ENCODE measurements at regions not wholly inside any gene's neighbourhood (a gene's known extent, or its start where the extent isn't known, plus 50 kb on each side); places are given as distances from the start of the nearest gene placed in this dataset.
A peak's percentile ranks its signal among the peaks of the same experiment; 100 is the strongest.

DNA sequence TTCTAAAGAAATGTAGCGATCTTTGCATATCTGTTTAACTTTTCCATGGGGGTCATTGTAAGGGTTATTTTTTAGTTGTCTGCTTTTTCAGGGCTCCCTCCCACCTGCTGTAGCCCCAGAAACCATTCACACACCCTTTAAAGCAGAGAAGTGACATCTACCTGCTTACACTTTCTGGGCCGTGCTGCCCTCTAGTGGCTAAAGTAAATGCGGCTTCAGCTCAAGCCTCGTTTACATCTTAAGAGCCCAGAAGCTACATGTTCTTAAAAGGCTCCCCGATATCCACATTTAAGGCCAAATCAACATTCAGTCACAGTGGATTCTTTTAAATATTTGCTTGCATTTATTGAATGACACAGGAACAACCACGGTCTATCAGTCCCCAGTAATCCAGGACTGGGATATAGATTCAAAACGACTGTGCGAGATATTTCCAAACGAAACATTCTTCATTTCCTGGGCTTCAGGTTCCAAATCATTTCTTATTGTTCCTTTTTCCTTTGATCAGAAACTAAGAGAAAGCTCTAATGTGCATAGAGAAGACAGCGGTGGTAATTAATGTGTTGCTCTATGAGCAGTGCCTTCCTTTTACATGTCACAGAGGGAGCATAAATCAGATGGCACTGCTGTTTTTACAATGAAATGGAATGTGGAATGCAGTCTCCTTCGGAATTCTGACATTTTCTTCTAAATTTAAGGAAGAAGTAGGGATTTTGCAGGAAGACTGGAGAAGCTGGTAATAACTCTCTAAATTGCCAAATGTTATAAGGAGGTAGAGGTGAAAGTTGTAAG lies 119.9 kb downstream of the RASGEF1B start:
- peaks cover 8% of the 10 kb centered on the region for H3K27me3 Mint-ChIP-seq
- no peak overlapping the region for H3K27ac Mint-ChIP-seq
- POLR2A ChIA-PET: no interaction called here
- H3K4me3 Mint-ChIP-seq: no peak overlapping the region
- intact Hi-C loops (cut with micrococcal nuclease): loop anchor here (1.0 kb wide), 1 partner anchor 283 kb away; no protein-coding TSS in a partner anchor
- DNase-seq (peak; percentile 83), ATAC-seq (no peak)
- TF ChIP-seq, protein P1, sequence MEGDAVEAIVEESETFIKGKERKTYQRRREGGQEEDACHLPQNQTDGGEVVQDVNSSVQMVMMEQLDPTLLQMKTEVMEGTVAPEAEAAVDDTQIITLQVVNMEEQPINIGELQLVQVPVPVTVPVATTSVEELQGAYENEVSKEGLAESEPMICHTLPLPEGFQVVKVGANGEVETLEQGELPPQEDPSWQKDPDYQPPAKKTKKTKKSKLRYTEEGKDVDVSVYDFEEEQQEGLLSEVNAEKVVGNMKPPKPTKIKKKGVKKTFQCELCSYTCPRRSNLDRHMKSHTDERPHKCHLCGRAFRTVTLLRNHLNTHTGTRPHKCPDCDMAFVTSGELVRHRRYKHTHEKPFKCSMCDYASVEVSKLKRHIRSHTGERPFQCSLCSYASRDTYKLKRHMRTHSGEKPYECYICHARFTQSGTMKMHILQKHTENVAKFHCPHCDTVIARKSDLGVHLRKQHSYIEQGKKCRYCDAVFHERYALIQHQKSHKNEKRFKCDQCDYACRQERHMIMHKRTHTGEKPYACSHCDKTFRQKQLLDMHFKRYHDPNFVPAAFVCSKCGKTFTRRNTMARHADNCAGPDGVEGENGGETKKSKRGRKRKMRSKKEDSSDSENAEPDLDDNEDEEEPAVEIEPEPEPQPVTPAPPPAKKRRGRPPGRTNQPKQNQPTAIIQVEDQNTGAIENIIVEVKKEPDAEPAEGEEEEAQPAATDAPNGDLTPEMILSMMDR (IDR thresholded peaks at IDR 0.05): peak; percentile 90
- H3K36me3 Mint-ChIP-seq (ENCODE audit: low read depth): no peaks in the 10 kb centered on the region
- no peaks in the 10 kb centered on the region for H3K4me1 Mint-ChIP-seq (ENCODE audit: low read depth)
- H3K9me3 Mint-ChIP-seq: no peaks in the 10 kb centered on the region
- CTCF ChIA-PET: interaction anchor here (0.5 to 2.6 kb wide), 40 partner anchors 9 to 999 kb away, joined by 3 to 56 read pairs (median 4); partner anchors contain the start of gene PRKG2

DNA sequence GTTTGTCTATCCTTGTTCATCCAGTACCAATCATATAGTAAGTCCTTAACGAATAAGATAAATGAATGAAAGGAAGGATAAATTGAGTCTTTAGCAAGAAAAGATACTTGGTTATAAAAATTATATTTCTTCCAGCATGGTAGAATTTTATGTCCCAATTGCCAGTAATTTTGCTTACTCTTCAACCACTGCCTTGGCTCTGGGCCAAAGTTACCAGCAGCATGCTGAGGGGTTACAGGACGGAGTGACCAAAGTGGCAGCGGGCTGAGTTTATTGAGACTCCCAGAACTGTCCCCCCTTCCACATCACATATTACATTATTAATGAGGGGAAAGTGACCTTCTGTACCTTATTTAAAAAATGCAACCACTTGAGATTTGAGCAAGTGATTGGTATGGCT lies 121.7 kb downstream of the RASGEF1B start:
- Mint-ChIP-seq H3K4me3 (no peak overlapping the region), H3K4me1 (ENCODE audit: low read depth) (no peaks in the 10 kb centered on the region), H3K27me3 (peaks cover 4% of the 10 kb centered on the region), H3K9me3 (no peaks in the 10 kb centered on the region), H3K36me3 (ENCODE audit: low read depth) (no peaks in the 10 kb centered on the region), H3K27ac (no peak overlapping the region)
- DNase-seq: no peak
- POLR2A ChIA-PET: no interaction called here
- TF ChIP-seq, protein P1 (IDR thresholded peaks at IDR 0.05): no peak
- ATAC-seq: no peak
- CTCF ChIA-PET: interaction anchor here (3.1 kb wide), 1 partner anchor 280 kb away, joined by 18 read pairs; no protein-coding TSS in a partner anchor
- intact Hi-C loops (cut with micrococcal nuclease): no loop called here

DNA sequence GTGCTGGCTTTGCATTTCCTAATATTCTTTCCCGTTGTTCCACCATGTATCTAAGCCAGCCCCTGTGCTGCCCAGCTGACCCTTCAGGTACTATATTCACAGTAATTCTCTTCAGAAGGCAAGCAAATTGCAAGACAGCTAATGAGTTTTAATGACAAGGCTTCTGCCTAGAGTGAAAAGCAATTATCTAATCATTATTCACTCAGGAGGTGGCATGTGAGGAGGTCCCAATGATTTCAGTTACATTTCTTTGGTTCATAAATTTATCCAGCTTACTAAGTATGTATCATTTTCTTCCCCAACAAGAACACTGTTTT lies 123.0 kb downstream of the RASGEF1B start:
- CTCF ChIA-PET: interaction anchor here (3.1 kb wide), 1 partner anchor 279 kb away, joined by 18 read pairs; no protein-coding TSS in a partner anchor

DNA sequence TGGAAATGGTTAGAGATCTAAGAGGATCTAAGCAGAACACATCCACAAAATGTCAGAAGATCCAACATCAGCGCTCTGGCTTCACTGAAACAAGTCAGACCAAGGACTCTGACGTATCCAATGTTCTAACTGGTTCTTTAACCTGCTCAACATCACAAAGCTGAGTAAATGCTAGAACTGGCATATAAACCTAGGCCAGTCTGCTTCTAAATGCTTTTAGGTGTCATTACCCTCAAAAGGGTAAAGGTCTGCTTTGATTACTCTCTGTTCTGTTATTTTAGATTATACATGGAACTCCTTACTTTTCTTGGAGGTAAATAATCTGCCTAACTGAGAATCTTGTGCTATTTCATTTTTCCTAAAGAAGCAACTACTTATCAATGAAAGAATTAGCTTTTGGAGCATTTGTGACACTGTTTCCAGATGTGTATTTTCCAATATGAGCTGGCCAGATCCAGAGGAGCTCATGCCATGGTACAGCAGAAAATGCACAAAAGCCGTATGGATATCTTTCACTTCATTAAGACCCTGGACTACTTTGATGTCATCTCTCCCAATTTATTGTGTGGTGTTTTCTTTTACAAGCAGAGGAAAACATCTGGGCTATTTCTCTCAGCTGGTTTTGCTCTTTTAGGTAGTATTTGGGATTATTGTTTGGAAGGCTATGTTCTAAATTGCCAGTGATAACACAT lies 123.5 kb downstream of the RASGEF1B start:
- no peak for ATAC-seq
- intact Hi-C loops (cut with micrococcal nuclease): no loop called here
- TF ChIP-seq, protein P1 (IDR thresholded peaks at IDR 0.05): no peak
- no peak overlapping the region for H3K27ac Mint-ChIP-seq
- ChIA-PET CTCF (interaction anchor here (1.2 to 3.1 kb wide), 2 partner anchors 11 to 278 kb away, joined by 3 to 18 read pairs; no protein-coding TSS in a partner anchor), POLR2A (no interaction called here)
- no peak for DNase-seq
- peaks cover 2% of the 10 kb centered on the region for H3K27me3 Mint-ChIP-seq
- H3K9me3 Mint-ChIP-seq: no peaks in the 10 kb centered on the region
- no peak overlapping the region for H3K4me3 Mint-ChIP-seq
- no peaks in the 10 kb centered on the region for H3K36me3 Mint-ChIP-seq (ENCODE audit: low read depth)
- H3K4me1 Mint-ChIP-seq (ENCODE audit: low read depth): no peaks in the 10 kb centered on the region

More for the DNA sequence above, 123.0 kb downstream of the RASGEF1B start:
- TF ChIP-seq, protein P1 (IDR thresholded peaks at IDR 0.05): no peak
- Mint-ChIP-seq H3K27ac (no peak overlapping the region), H3K4me1 (ENCODE audit: low read depth) (no peaks in the 10 kb centered on the region), H3K9me3 (no peaks in the 10 kb centered on the region), H3K4me3 (no peak overlapping the region), H3K36me3 (ENCODE audit: low read depth) (no peaks in the 10 kb centered on the region), H3K27me3 (peaks cover 4% of the 10 kb centered on the region)
- POLR2A ChIA-PET: no interaction called here
- DNase-seq: no peak
- intact Hi-C loops (cut with micrococcal nuclease): no loop called here
- ATAC-seq: no peak

DNA sequence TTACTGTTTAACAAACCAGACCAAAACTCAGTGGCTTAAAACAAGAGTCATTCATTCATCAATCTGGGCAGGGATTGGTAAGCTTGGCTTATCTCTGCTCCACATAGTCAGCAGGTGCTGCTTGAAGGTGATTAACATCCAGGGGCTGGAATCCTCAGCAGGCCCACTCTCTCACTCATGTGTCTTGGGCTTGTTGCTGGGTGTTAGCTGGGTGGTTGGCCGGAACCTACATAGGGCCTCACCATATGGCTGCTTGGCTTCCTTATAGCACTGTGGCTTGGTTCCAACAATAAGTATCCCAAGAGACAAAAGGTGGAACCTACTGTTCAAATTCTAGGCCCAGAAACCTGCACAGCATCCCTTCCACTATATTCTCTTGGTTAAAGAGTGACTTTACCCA lies 125.0 kb downstream of the RASGEF1B start:
- CTCF ChIA-PET: interaction anchor here (3.1 kb wide), 1 partner anchor 276 kb away, joined by 18 read pairs; no protein-coding TSS in a partner anchor
- ATAC-seq: no peak
- peaks cover 5% of the 10 kb centered on the region for H3K27me3 Mint-ChIP-seq
- TF ChIP-seq, protein P1 (IDR thresholded peaks at IDR 0.05): no peak
- no peaks in the 10 kb centered on the region for H3K4me1 Mint-ChIP-seq (ENCODE audit: low read depth)
- intact Hi-C loops (cut with micrococcal nuclease): no loop called here
- H3K9me3 Mint-ChIP-seq: no peaks in the 10 kb centered on the region
- H3K4me3 Mint-ChIP-seq: no peak overlapping the region
- H3K27ac Mint-ChIP-seq: no peak overlapping the region
- POLR2A ChIA-PET: no interaction called here
- no peak for DNase-seq
- no peaks in the 10 kb centered on the region for H3K36me3 Mint-ChIP-seq (ENCODE audit: low read depth)

Data from activated CD8-positive, alpha-beta T cell treated with anti-CD3 and anti-CD28 coated beads for 36 hours (primary cell).